HG02943 (cell line): ENCODE measurements at regions not wholly inside any gene's neighbourhood (a gene's known extent, or its start where the extent isn't known, plus 50 kb on each side); places are given as distances from the start of the nearest gene placed in this dataset.
"Not testable (repeated sequence)": the region's sequence is repeated elsewhere in the genome, so short reads cannot be mapped to it uniquely, and the experiment has no call there.

Experiments used
- ATAC-seq: cut with Tn5 transposase; IDR thresholded peaks from one replicate; pipeline ENCODE4 v1.9.1; 2021; ENCODE audit warnings: mild to moderate bottlenecking, low read depth, moderate library complexity; ENCODE audit not compliant: unreplicated experiment

- no peak for ATAC-seq
Observed at GRCh38 chr5:87127426-87127825, 140.3 kb upstream of the RASA1 start.

GRCh38 chr5:87127956-87128687 lies 139.6 kb upstream of the RASA1 start:
- no peak for ATAC-seq

DNA sequence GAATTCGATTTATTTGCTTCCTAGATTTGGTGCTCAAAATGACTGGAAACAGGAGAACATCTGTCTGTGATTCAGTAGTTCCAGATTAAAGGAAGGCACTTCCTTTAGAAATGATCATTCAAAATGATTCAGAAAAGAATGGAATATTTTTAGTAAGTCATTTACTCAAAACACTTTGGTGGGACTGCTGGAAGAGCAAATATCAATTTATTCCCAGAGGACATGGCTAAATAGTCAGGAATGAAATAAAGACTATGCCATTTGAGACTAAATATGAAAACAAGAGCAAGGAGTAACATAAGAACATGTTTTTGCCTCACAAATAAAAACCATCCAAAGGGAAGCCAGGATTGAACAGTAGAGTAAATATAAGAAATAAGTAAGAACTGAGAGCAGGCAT lies 138.6 kb upstream of the RASA1 start:
- ATAC-seq, result no peak

DNA sequence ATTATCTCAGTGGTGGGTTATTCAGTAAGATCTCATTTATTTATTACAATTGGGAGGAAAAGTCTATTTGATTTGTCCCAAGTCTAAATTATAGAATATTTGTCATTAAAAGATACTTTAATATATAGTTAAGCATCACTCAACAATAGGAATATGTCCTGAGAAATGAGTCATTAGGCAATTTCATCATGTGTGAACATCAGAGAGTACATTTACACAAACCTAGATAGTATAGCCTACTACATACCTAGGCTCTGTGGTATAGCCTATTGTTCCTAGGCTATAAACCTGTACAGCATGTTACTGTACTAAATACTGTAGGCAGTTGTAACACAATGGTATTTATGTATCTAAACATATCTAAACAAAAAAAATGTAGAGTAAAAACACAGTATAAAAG lies 135.0 kb upstream of the RASA1 start:
- ATAC-seq, result no peak

DNA sequence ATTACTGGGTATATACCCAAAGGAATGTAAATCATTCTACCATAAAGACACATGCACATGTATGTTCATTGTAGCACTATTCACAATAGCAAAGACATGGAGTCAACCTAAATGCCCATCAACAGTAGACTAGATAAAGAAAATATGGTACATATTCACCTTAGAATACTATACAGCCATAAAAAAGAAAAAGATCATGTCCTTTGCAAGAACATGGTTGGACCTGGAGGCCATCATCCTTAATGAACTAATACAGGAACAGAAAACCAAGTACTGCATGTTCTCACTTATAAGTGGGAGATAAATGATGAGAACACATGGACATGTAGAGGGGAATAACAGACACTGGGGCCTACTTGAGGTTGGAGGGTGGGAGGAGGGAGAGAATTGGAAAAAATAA lies 133.2 kb upstream of the RASA1 start:
- not testable (repeated sequence) for ATAC-seq

GRCh38 chr5:87136096-87136495 lies 131.6 kb upstream of the RASA1 start:
- no peak for ATAC-seq

DNA sequence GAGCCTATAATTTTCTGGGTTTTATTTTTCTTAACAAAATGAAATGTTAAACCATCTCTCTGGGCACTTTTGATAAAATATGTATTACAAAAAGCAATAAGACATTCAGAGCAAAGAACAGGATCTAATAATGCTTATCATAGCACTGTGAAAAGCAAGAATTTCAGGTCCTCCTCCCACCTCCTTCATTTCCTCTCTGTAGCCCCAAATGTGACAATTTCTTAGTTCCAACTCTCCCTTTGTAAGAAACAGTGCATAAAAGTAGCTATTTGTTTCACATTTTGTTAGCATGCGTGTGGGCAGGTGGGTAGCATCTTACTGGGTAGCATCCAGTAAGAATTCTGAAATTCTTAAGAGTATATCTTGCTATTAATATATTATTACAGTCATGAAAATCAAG lies 130.9 kb upstream of the RASA1 start:
- no peak for ATAC-seq

GRCh38 chr5:87137283-87137682 lies 130.4 kb upstream of the RASA1 start:
- no peak for ATAC-seq

- ATAC-seq, result no peak
Observed at GRCh38 chr5:87138091-87138805, 129.4 kb upstream of the RASA1 start.

DNA sequence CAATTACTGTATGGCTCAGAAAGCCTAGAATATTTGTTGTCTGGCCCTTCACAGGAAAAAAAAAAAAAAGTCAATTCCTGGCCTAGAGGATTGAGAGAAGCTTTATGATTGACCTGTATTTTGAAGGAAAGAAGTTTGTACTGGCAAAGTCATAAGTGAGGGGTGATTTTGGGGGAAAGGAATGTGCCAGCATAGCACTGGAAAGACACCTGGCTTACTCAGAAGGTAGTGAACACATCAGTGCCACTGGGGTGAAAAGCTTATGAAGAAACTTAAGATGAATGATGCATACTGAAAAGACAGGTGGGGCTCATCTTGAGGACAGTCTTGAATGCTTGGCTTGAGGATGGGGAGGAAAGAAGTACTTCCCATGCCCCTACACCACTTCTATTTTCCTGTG lies 127.9 kb upstream of the RASA1 start:
- no peak for ATAC-seq

DNA sequence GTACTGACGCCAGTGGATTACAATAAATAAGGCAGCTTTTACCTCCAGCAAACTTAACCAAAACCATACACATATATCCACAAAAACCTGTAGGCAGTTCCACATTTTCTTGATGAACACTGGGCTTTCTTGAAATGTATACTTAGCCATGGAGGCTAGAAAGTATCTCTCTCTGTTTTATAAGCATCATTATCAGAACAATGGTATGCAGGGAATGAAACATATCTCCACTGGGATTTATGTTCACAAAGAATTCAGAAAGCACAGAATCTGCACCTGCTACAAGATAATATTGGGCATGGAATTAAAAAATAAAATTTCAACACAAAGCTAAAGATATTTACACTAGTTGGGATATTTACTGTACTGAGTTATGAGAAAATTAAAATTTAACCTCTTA lies 126.1 kb upstream of the RASA1 start:
- no peak for ATAC-seq

- not testable (repeated sequence) for ATAC-seq
Observed at GRCh38 chr5:87145853-87146252, 121.8 kb upstream of the RASA1 start.

- no peak for ATAC-seq
Observed at GRCh38 chr5:87147441-87147840, 120.2 kb upstream of the RASA1 start.

DNA sequence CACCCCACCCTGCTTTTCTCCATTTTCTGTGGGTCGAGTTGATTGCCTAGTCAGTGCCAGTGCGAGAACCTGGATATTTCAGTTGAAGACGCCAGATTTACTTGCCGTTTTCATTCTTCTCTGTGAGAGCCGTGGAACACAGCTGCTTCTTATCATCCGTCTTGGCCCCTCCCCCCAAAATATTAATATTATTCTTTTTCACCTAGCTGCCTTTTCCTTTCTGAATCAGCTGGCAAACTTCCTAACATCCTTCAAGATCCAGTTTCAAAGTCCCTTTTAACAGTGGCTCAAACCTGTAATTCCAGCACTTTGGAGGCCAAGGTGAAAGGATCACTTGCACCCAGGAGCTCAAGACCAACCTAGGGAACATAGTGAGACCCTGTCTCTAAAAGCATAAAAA lies 117.1 kb upstream of the RASA1 start:
- ATAC-seq, result no peak

DNA sequence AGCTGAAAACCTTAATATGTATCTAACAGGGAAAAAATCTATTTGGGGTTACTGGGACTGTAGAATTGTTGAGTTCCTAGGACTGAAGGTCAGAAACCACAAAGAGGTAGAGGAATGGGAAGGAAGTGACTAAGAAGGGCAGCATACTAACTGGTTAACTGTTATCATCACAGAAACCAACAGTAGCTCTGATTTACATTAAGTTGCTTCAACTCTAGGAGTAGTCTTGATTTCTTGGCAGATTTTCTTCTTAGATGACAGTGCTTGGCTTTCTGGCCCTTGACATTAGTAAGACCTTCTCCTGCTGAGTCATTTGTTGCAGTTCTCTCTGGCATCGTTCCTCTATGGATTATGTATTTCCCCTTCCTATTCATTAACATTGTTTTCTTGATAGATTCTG lies 116.1 kb upstream of the RASA1 start:
- no peak for ATAC-seq

DNA sequence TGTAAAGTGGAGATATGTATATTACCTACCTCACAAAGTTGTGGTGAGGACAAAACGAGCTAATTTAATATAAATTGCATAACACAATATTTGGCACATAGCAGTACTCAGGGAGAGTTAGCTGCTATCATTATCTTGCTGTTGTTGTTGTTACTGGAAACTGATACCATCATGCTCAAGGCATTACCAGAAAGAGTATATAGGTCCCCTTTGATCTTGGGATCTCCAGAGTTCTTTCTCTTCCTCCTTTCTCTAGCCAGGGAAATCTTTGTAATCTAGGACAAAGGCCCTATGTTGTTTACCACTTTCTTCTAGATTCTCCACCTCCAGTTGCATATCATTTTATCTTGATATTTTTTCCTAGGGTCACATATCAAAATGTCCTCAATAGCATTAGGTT lies 114.8 kb upstream of the RASA1 start:
- no peak for ATAC-seq

GRCh38 chr5:87154191-87154590 lies 113.5 kb upstream of the RASA1 start:
- no peak for ATAC-seq

GRCh38 chr5:87155106-87155505 lies 112.6 kb upstream of the RASA1 start:
- no peak for ATAC-seq

DNA sequence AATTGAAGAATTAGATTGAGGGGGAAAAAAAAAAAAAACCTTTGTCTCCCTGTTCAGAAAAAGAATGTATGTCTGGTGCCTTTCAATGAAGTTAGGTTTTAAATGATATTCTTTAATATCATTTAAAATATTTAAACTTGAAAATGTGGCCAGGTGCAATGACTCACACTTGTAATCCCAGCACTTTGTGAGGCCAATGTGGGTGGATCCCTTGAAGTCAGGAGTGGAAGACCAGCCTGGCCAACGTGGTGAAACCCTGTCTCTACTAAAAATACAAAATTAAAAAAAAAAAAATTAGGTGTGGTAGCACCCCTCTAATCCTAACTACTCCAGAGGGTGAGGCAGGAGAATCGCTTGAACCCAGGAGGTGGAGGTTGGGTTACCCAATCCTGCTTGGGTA lies 111.1 kb upstream of the RASA1 start:
- ATAC-seq, result no peak

DNA sequence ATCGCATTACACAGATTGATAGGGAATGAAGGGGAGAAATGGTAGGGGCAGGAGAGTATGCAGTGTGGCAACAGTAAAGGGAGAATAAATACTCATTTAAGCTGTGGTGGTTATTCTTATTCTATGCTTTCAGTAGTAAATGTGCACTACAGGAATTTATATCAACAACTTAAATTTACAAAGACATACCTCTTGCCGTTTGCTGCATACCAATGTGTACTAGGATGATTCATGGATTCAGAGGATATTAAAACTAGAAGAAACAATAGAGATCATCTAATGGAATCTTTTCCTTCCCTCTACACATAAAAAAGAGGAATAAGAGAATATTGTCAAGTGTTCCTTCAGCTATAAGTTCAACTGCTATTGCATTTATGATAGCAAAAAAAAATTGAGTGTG lies 103.3 kb upstream of the RASA1 start:
- ATAC-seq, result no peak

- ATAC-seq, result no peak
Observed at GRCh38 chr5:87169300-87169991, 98.2 kb upstream of the RASA1 start.

DNA sequence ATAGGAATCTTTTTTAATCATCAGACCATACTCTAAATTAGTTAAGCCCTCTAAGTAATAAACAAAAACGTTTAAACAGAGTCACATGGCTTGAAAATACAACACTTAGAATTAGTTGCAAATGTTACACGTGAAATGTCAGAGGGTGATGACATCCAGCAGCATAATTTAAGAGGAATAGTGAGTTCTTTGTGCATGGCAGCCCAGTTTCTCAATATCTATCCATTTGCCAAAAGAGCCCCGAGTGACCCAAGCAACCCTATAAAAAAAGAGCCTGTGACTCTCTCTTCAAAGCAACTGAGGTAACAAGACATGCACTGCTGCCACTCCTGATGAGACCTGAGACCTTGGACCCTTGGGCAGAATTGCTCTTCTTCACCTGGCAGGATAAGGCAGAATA lies 96.9 kb upstream of the RASA1 start:
- ATAC-seq, result no peak
